ENCODE measurements at regions not wholly inside any gene's neighbourhood (a gene's known extent, or its start where the extent isn't known, plus 50 kb on each side); places are given as distances from the start of the nearest gene placed in this dataset.
A peak's percentile ranks its signal among the peaks of the same experiment; 100 is the strongest.

DNA sequence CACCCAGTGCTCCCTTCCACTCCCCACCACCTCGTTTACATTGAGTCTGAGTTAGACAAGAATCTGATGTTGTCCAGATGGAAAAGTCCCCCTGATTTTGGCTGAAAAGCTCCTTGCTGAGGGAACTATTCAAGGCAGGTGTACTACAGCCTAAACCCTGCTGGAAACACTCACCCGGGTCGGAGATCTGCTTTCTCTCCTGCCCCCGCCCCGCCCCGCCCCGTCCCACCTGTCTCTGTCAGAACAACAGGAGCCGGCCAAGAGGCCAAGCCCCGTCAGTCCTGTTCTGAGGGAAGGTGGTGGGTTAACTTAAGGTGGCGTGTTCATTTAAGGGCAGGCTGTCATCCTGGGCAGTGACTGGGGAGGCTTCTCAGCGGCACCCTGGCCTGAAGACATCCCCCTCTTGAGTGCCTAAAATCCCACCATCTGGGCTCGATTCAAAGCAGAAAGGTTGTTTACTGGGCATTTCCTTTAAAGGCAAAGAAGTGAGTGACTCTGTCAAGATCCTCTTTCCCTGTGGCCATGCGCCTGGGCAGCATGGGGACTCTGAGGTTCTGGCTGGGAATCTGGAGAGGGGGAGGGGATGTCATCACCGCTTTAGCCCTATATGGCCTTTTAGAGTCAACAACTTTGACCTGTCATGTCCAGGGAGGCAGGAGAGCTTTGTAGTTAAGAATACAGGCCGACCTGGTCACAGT lies 71.1 kb upstream of the NEURL1B start:
- no peak for DNase-seq (ENCODE audit: low spot score)

GRCh38 chr5:172568308-172568910 lies 72.7 kb upstream of the NEURL1B start:
- no peak for DNase-seq (ENCODE audit: low spot score)

DNA sequence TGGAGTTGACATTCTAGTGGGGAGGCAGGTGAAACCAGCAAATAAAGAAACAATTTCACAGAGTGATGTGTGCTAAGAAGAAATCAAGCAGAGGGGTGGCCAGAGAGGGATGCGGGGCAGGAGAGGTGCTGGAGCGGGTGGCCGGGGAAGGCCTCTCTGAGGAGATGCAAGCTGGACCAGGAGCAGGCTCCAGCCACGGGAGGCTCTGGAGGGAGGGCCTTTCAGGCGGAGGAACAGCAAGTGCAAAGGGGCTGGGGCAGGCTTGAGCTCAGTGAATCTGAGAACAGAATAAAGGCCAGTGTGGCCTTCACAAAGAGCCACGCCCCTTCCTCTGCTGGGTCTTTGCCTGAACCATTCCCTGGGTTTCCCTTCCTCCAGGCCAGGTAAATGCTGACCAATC lies 73.2 kb upstream of the NEURL1B start:
- DNase-seq (ENCODE audit: low spot score) = no peak

DNA sequence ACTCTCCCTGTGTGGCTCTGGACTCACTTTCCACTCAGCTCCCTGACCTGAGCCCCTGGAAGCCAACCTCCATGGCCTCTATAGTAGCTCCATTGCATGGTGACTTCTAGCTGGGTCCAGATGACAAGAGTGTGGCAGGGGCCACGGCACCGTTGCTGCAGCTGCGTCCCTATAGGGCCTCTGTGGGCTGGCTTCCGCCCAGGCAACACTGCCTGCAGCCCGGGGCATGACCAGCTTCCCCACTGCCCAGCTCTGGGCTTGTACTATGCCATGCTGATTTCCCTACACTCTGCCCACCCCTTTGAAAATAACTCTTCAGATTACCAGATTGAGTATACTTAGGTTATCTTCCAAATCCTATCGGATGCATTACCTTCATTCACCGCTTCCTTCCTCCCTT lies 73.8 kb upstream of the NEURL1B start:
- DNase-seq (ENCODE audit: low spot score) = no peak

DNA sequence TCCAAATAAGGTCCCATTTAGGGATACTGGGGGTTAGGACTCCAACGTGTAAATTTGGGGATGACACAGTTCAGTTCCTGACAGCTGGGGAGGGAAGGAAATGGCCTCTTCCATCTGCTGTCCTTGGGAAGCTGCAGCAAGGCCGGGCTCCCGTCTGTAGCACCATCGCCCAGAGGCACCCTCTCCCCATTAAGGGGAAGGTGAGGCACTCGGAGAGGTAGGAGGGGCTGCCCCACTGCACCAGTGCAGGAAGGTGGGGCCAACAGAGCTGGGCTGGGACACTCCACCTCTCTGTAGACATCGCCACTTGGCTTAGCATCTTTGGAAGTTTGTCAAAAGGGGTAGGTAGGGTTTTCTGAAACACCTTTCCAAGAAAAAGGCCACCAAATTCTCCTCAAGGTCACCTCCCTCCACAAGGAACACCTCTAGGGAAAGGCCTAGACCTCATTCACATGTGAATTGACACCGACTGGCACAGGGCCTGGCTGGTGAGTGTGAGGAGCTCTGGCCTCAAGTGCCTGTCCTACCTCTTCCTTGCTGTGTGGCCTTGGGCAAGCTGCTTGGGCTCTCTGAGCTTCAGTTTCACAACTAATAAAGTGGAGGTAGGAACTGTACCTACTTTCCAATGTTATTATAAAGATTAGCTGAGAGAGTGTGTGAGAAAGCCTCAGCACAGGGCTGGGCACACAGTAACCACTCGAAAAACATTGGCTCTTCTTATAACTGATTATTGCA lies 75.0 kb upstream of the NEURL1B start:
- no peak for DNase-seq (ENCODE audit: low spot score)

- DNase-seq (ENCODE audit: low spot score) = no peak
Observed at GRCh38 chr5:172565455-172565854, 75.6 kb upstream of the NEURL1B start.

- DNase-seq (ENCODE audit: low spot score) = no peak
Observed at GRCh38 chr5:172564883-172565282, 76.2 kb upstream of the NEURL1B start.

- DNase-seq (ENCODE audit: low spot score) = no peak
Observed at GRCh38 chr5:172564188-172564587, 76.9 kb upstream of the NEURL1B start.

DNA sequence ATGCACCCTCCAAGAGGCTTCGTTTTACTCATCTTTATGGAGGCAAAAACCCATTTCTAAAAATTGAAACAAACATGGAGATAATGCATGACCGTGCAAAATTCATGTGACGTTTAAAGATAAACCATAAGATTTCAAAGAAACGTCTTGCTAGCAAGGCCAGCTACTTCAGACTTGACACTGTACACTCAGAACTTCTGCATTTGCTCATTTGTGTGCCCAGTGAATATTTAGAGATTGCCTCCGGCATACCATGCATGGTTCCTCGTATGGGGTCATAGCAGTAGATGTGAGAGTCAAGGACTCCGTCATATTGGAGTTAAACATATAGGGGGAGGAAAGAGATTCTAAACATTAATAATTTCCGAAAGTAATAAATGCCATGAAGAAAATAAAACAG lies 78.6 kb upstream of the NEURL1B start:
- no peak for DNase-seq (ENCODE audit: low spot score)

DNA sequence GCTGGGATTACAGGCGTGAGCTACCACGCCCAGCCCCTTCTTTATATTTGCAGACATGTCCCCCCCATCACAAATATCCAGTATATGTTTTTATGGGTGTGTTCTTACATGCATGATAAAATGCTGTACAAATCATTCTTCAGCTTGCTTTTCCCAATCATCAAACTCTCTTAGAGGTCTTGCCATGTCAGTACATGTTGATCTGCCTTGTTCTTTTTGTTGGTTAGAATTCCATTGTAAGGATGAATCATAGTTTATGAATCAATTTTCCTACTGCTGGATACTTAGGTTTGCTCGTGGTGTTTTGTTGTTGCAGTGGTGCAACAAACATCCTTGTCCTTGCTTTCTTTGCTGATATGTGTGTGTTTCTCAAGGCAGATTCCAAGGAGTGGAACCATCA lies 79.9 kb upstream of the NEURL1B start:
- DNase-seq (ENCODE audit: low spot score) = no peak

DNA sequence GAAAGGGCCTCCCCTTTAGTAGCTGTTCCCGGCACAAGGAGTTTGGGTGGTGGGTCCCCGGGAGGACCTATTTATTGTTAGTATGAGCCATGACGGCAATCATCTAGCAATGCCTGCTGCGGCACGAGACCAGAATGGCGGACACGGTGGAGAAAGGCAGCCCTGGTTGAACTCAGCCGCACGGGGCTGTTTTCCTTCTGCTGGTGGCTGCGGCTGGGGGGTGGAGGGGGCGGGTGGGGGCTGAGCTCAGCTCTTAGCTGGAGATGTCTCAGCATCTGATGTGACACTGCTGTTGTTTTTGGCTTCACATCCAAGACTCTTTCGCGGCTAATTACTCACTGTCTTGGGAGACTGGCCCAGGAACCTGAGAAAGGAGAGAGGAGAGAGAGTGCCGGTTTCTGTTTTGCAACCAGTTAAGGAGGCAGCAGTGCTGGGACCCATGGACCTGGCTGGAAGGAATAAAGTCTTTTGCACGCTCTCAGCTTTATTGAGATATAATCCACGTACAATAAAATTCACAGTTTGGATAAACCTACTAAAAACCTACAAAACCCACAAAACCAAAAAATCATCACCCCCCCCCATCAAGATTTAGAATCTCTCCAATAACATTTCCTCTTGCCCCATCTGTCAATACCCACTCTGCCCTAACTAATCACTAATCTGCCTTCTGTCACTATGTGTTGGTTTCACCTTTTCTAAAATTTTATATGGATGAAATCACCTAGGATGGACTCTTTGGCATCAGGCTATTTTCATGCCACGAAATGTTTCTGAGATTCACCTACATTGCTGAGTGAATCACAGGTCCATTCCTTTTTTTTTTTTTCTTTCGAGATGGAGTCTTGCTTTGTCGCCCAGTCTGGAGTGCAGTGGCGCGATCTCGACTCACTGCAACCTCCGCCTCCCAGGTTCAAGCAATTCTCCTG lies 81.8 kb upstream of the NEURL1B start:
- DNase-seq (ENCODE audit: low spot score) = peak; percentile 89

DNA sequence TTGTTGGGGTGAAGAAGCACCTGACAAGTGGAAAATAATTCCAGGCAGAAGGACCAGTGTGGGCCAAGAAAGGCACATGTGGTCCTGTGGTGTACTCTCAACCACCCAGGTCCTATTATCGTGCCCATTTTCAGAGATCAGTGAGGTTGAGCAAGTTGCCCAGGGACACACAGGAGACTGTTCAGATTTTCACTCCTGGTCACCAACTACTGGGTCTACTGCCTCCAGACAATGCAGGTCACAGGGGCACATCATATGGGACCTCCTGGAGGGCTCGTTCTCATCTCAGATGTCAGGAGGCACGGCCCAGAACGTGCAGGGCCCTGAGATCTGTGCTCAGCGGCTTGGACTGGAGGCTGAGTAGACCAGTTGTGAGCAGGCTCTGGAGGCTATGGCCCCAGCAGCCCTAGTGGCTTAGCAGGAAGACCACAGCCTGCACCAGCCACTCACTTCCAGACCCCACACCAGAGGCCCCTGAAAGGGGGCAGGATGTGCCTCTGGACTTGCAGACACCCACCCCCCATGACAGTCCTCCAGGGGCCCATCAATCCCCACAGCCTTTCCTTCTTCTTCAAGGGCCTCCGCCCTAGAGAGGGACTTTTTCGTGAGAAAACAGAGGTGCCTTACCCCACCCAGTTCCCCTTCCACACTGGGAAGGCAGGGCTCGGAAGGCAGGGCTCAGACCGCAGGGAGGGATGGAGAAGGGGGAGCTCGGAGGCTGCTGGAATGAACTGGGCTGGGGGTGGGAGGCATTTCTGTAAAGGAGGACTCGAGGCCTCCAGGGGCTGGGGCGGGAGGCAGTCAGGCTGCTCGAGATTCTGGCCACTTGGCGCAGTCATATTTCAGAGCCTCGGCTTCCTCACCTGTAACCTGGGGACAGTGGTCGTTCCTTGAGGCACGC lies 82.7 kb upstream of the NEURL1B start:
- DNase-seq (ENCODE audit: low spot score) = no peak

DNA sequence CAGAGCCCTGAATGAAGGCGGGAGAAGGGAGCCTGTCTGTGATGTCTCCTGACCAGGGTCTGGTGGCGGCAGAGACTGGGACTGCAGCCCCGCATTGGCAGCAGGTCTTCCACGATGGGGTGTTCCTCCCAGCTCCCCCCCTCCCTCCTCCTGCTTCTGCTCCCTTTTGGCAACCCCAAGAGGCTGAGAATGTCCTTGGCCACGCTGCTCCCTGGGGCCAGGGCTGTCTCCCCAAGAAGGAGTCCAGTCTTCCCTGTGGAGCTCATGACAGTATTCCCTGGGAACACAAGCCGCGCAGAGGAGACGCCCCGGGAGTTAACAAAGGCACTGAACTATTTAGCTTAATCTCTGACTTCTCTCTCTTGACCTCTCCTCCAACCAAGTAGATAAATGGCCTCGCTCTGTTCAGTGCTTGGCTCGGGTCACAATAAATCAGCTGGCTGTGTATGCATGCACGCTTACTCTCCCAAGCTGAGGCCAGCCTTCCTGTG lies 84.0 kb upstream of the NEURL1B start:
- no peak for DNase-seq (ENCODE audit: low spot score)

GRCh38 chr5:172556262-172556661 lies 84.8 kb upstream of the NEURL1B start:
- DNase-seq (ENCODE audit: low spot score) = no peak

- DNase-seq (ENCODE audit: low spot score) = no peak
Observed at GRCh38 chr5:172554562-172554961, 86.5 kb upstream of the NEURL1B start.

GRCh38 chr5:172553903-172554302 lies 87.2 kb upstream of the NEURL1B start:
- no peak for DNase-seq (ENCODE audit: low spot score)

GRCh38 chr5:172553167-172553566 lies 87.9 kb upstream of the NEURL1B start:
- no peak for DNase-seq (ENCODE audit: low spot score)

DNA sequence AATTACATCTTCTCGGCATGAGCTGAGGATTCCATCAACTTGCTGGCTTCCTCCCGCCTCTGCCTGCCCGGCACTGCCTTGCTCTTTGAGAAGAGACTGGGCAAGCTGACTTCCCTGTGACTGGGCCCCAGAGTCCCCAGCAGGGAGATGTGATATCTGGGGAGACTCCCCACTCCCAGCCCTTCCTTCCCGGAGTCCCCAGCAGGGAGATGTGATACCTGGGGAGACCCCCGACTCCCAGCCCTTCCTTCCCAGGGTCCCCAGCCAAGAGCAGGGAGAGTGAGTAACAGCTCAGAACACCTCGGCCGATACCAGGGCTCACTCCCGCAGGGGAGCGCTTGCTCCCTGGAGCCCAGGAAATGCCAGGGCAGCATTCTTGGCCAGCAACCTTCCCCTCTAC lies 90.1 kb upstream of the NEURL1B start:
- DNase-seq (ENCODE audit: low spot score) = no peak

- DNase-seq (ENCODE audit: low spot score) = peak; percentile 24
Observed at GRCh38 chr5:172550096-172550765, 90.8 kb upstream of the NEURL1B start.

- DNase-seq (ENCODE audit: low spot score) = no peak
Observed at GRCh38 chr5:172549696-172550095, 91.4 kb upstream of the NEURL1B start.
